ENCODE measurements at regions not wholly inside any gene's neighbourhood (a gene's known extent, or its start where the extent isn't known, plus 50 kb on each side); places are given as distances from the start of the nearest gene placed in this dataset.

- no peak for TF ChIP-seq POLR2A (IDR thresholded peaks at IDR 0.05; ENCODE audit: low read depth, low read length)
- DNase-seq (ENCODE audit: insufficient read length, low spot score) = no peak
- FAIRE-seq = no peak
These were observed 110.4 kb downstream of the CYP26B1 start for GRCh38 chr2:72037261-72037666.

DNA sequence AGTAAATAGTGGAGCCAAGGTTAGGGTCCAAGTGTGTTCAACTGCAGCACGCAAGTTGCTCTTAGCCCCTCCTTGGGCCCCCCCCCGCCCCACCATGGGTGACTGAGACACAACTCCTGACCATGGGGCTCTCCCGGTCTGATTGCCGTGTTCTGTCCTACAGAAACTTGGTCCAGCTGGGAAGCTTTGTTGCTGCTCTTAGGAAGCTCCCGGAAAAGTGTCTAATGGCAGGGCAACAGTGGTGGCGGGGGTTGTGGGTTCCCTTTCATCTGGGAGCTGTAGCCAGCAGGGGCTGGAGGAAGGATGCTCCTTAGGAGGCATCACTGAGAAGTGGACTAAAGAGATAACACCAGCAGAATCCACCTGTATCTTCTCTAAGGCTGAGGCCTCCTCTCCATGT lies 111.1 kb downstream of the CYP26B1 start:
- DNase-seq (ENCODE audit: insufficient read length, low spot score) = no peak
- no peak for FAIRE-seq
- TF ChIP-seq POLR2A (IDR thresholded peaks at IDR 0.05; ENCODE audit: low read depth, low read length) = no peak

GRCh38 chr2:72036173-72036545 lies 111.5 kb downstream of the CYP26B1 start:
- TF ChIP-seq POLR2A (IDR thresholded peaks at IDR 0.05; ENCODE audit: low read depth, low read length) = no peak
- FAIRE-seq = no peak
- no peak for DNase-seq (ENCODE audit: insufficient read length, low spot score)

DNA sequence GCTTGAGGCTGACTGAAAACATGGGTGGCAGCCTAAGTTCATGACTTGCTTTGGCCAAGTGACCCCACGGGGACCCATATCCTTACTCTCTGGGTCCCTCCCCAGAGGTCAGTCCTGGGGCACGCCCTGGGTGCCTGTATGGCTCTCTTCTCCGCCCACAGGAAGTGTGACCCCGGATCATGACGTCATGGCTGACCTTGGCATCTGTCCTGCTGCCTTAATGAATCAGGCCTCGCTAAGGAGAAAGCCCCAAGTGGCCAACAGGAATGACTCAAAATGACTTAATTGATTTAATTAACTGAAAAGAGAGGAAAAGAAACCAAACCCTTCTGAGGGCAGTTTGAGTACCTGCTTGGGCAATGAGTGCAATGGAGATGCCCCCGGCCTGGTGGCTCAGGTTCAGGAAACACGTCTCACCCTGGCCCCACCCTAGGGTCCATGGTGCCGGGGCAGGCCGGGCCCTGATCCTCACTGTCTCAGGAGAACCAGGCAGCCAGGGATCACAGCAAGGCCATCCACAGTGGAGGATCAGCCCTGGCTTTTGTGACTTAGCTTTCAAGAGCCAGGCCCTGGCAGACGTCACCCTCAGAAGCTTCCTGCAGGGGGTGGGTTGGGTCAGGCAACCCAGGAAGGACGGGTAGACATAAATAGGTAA lies 112.0 kb downstream of the CYP26B1 start:
- no peak for DNase-seq (ENCODE audit: insufficient read length, low spot score)
- no peak for FAIRE-seq
- TF ChIP-seq POLR2A (IDR thresholded peaks at IDR 0.05; ENCODE audit: low read depth, low read length) = no peak

DNA sequence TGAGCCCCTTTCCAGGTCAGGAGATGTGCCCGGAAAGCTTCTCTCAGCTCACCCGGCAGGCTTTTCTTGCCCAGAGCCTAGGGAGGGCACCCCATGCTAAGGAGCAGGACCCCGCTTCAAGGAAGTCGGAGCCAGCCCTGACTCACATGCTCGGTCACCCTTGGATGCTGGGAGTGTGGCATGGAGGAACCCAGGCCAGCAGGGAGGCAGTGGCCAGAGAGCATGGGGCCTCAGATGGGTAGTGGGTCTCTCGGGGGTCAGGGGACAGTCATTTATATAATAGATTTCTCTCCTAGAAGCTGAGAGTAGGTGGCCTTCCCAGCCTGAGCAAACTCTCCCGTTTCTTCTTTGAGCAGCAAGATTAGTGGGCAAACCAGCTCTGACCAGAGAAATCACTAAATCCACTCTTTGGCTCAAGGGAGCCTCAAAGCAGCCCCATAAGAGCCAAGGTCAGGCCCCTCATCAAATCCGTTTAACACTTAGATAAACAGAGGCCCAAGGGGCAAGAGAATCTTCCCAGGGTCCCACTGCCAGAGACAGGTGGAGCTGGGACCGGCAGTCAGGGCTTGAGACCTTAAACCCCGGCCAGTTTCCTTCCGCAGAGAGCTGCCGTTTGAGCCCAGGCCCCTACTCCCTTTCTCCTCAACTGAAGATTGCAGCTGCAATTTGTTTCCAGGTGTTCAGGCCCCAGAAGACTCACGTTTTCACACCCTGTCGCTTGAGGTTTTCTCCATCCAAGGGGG lies 113.1 kb downstream of the CYP26B1 start:
- FAIRE-seq (no peak), DNase-seq (ENCODE audit: insufficient read length, low spot score) (no peak)
- TF ChIP-seq POLR2A (IDR thresholded peaks at IDR 0.05; ENCODE audit: low read depth, low read length) = no peak

DNA sequence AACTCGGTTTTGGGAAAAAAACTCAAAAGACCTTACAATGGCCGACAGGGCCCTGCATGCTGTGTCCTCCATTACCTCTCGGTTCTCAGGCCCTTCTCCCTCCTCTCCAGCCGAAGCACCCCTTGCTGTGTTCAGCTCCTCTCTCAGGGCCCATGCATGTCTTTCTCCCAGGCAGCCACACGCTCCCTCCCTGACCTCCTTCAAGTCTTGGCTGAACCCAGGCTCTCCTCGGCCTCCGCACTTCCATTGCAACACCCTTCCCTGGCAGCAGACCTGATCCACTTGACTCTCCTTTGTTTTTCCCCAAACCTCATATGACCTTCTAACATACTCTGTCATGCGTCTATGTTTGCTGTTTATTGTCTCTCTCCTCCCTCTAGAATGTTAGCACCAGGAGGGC lies 114.0 kb downstream of the CYP26B1 start:
- FAIRE-seq (no peak), DNase-seq (ENCODE audit: insufficient read length, low spot score) (no peak)
- no peak for TF ChIP-seq POLR2A (IDR thresholded peaks at IDR 0.05; ENCODE audit: low read depth, low read length)

DNA sequence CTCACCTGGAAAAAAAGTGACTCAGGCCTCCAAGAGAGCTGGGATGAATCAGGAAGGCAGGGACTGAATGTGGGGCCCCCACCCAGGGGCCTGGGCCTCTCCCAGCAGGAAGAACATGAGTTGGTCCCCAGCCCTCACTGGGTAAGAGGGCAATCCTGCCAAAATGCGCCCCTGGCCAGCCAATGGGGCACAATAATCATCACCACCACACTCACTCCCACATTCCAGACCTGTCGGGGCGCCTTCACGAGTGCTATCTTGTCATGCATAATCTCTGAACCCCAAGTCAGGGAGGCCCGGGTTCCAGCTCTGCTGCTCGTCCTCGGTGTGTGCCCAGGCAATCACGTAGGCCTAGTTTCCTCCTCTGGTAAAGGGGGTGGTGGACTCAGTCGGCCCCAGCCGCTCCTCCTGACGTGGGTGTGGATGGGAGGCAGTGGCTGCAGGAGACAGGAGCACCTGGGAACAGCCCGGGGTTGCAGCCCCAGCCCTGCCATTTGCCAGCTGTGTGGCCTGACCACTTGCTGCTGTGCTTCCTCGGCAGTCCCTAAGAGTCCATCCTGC lies 115.1 kb downstream of the CYP26B1 start:
- DNase-seq (ENCODE audit: insufficient read length, low spot score) = no peak
- no peak for FAIRE-seq
- TF ChIP-seq POLR2A (IDR thresholded peaks at IDR 0.05; ENCODE audit: low read depth, low read length) = no peak

DNA sequence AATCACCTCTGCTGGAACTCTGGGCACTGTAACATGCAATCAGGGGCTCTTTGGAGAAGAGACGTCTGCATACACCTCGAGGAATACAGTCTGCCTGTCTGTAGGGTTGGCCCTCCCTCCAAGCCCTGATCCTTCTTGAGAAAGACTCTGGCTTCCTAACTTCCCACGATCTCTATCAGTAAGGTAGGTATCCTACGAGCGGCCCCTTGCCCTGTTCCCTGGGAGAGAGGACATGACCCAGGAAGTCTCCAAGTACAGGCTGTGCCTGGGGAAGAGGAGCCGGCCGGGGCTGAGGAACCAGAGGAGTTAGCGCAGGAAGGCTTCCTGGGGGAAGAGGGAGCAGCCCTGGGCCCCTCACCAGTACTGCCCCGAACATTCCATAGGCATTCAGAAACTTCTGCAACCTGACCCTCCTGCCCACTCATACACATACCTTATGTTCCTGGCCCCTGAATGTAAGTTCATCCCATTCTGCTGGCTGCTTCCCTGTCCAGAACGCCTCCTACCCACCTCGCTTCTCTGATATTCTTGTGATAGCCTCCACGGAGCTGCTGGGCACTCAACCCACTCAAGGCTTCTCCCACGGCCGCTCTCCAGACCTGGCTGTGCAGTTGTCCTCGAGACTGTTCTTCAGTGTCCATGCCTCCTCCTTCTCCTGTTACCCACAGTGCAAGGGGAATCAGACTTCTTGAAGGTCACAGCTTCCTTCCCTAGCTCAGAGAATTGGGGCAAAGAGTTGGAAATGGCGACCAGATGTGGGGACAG lies 116.1 kb downstream of the CYP26B1 start:
- no peak for FAIRE-seq
- TF ChIP-seq POLR2A (IDR thresholded peaks at IDR 0.05; ENCODE audit: low read depth, low read length) = no peak
- DNase-seq (ENCODE audit: insufficient read length, low spot score) = no peak

DNA sequence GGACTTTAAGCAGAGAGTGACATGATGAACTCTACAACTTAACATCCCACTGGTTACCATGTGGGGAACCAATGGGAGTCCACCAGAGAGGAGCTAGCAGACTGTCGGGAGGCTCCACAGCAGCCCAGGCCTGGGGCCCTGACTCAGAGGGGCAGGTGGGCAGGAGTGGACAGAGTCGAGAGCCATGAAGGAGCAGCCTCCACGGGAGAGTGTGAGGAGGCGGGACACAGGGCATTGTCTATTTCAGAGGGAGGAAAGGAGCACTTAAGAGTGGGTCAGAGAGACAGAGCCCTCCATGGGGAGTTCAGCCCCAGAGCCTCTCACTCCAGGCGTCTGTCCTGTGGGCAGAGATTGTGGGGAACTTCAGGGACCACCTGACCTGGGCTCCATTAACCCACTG lies 118.7 kb downstream of the CYP26B1 start:
- DNase-seq (ENCODE audit: insufficient read length, low spot score) (no peak), FAIRE-seq (no peak)
- TF ChIP-seq POLR2A (IDR thresholded peaks at IDR 0.05; ENCODE audit: low read depth, low read length) = no peak

- TF ChIP-seq POLR2A (IDR thresholded peaks at IDR 0.05; ENCODE audit: low read depth, low read length) = no peak
- DNase-seq (ENCODE audit: insufficient read length, low spot score) (no peak), FAIRE-seq (no peak)
These were observed 119.2 kb downstream of the CYP26B1 start for GRCh38 chr2:72028351-72028995.

- FAIRE-seq = no peak
- DNase-seq (ENCODE audit: insufficient read length, low spot score) = no peak
- no peak for TF ChIP-seq POLR2A (IDR thresholded peaks at IDR 0.05; ENCODE audit: low read depth, low read length)
These were observed 120.1 kb downstream of the CYP26B1 start for GRCh38 chr2:72027426-72028161.

GRCh38 chr2:72026819-72027425 lies 120.7 kb downstream of the CYP26B1 start:
- no peak for TF ChIP-seq POLR2A (IDR thresholded peaks at IDR 0.05; ENCODE audit: low read depth, low read length)
- FAIRE-seq (no peak), DNase-seq (ENCODE audit: insufficient read length, low spot score) (no peak)

Measured in H54 (cell line).